Activated CD4-positive, alpha-beta T cell treated with anti-CD3 and anti-CD28 coated beads, Interleukin-2, amount 10 ng/mL, durations not matched to agents 7 days and 5 days (primary cell): ENCODE measurements at regions not wholly inside any gene's neighbourhood (a gene's known extent, or its start where the extent isn't known, plus 50 kb on each side); places are given as distances from the start of the nearest gene placed in this dataset.

Experiments
- CTCF ChIA-PET: fragments of 350-600 bp; sonication (Branson Sonifier 250); formaldehyde crosslinking; loops from one replicate; lab custom pipeline; 2021; ENCODE audit warnings: antibody characterized with exemption; lab: Charles Lee
- POLR2A ChIA-PET: fragments of 350-600 bp; sonication (Branson Sonifier 250); formaldehyde crosslinking; loops from one replicate; lab custom pipeline; 2021; ENCODE audit warnings: antibody characterized with exemption; lab: Charles Lee
- DNase-seq: peaks from one replicate; pipeline ENCODE4 v3.0.0-alpha.2; 2020
- H3K27ac Mint-ChIP-seq: one replicate; pipeline ENCODE4 v1.8.0; 2021; ENCODE audit warnings: mild to moderate bottlenecking, moderate library complexity, mixed read lengths
- H3K27me3 Mint-ChIP-seq: one replicate; pipeline ENCODE4 v1.8.0; 2021; ENCODE audit warnings: mixed read lengths
- H3K36me3 Mint-ChIP-seq: one replicate; pipeline ENCODE4 v1.8.0; 2021; ENCODE audit warnings: low read depth, mixed read lengths
- H3K4me1 Mint-ChIP-seq: one replicate; pipeline ENCODE4 v1.8.0; 2021; ENCODE audit warnings: mixed read lengths
- H3K4me3 Mint-ChIP-seq: one replicate; pipeline ENCODE4 v1.8.0; 2021; ENCODE audit warnings: mild to moderate bottlenecking, moderate library complexity, mixed read lengths
- H3K9me3 Mint-ChIP-seq: one replicate; pipeline ENCODE4 v1.8.0; 2021; ENCODE audit warnings: mixed read lengths

- peaks cover 41% of the 10 kb centered on the region for H3K27me3 Mint-ChIP-seq
- DNase-seq: no peak
- CTCF ChIA-PET: interaction anchor here (0.9 kb wide), 1 partner anchor 9 kb away, joined by 3 read pairs; no protein-coding TSS in a partner anchor
Measured at GRCh38 chr1:212531267-212531666, 77.3 kb upstream of the ATF3 start.

GRCh38 chr1:212531796-212532195, 76.8 kb upstream of the ATF3 start:
- Mint-ChIP-seq H3K27ac (no peak overlapping the region), H3K9me3 (peaks cover 3% of the 10 kb centered on the region), H3K4me1 (no peaks in the 10 kb centered on the region), H3K36me3 (no peaks in the 10 kb centered on the region), H3K27me3 (peaks cover 41% of the 10 kb centered on the region), H3K4me3 (no peak overlapping the region)
- POLR2A ChIA-PET: no interaction called here
- CTCF ChIA-PET: interaction anchor here (0.6 to 0.9 kb wide), 2 partner anchors 9 to 12 kb away, joined by 3 read pairs; no protein-coding TSS in a partner anchor
- no peak for DNase-seq

More at GRCh38 chr1:212531267-212531666, 77.3 kb upstream of the ATF3 start:
- Mint-ChIP-seq H3K36me3 (no peaks in the 10 kb centered on the region), H3K4me3 (no peak overlapping the region), H3K4me1 (no peaks in the 10 kb centered on the region), H3K27ac (no peak overlapping the region), H3K9me3 (peaks cover 3% of the 10 kb centered on the region)
- POLR2A ChIA-PET: no interaction called here

GRCh38 chr1:212532469-212533147, 76.0 kb upstream of the ATF3 start:
- H3K4me3 Mint-ChIP-seq: no peak overlapping the region
- peaks cover 41% of the 10 kb centered on the region for H3K27me3 Mint-ChIP-seq
- ChIA-PET POLR2A (no interaction called here), CTCF (no interaction called here)
- no peak overlapping the region for H3K27ac Mint-ChIP-seq
- H3K4me1 Mint-ChIP-seq: no peaks in the 10 kb centered on the region
- DNase-seq: no peak
- H3K9me3 Mint-ChIP-seq: peaks cover 3% of the 10 kb centered on the region
- H3K36me3 Mint-ChIP-seq: no peaks in the 10 kb centered on the region

- no peaks in the 10 kb centered on the region for H3K36me3 Mint-ChIP-seq
- peaks cover 41% of the 10 kb centered on the region for H3K27me3 Mint-ChIP-seq
- peaks cover 3% of the 10 kb centered on the region for H3K9me3 Mint-ChIP-seq
- ChIA-PET CTCF (no interaction called here), POLR2A (no interaction called here)
- H3K27ac Mint-ChIP-seq: no peak overlapping the region
- H3K4me1 Mint-ChIP-seq: no peaks in the 10 kb centered on the region
- H3K4me3 Mint-ChIP-seq: no peak overlapping the region
- DNase-seq: no peak
Measured at GRCh38 chr1:212533148-212533517, 75.4 kb upstream of the ATF3 start.

- no peak overlapping the region for H3K27ac Mint-ChIP-seq
- no peaks in the 10 kb centered on the region for H3K4me1 Mint-ChIP-seq
- H3K36me3 Mint-ChIP-seq: no peaks in the 10 kb centered on the region
- DNase-seq: no peak
- H3K27me3 Mint-ChIP-seq: peaks cover 27% of the 10 kb centered on the region
- H3K4me3 Mint-ChIP-seq: no peak overlapping the region
- ChIA-PET CTCF (interaction anchor here (1.4 kb wide), 1 partner anchor 17 kb away, joined by 3 read pairs; no protein-coding TSS in a partner anchor), POLR2A (interaction anchor here (0.6 kb wide), 1 partner anchor 712 kb away, joined by 4 read pairs; no protein-coding TSS in a partner anchor)
- peaks cover 3% of the 10 kb centered on the region for H3K9me3 Mint-ChIP-seq
Measured at GRCh38 chr1:212536586-212536985, 72.0 kb upstream of the ATF3 start.

GRCh38 chr1:212537610-212538009, 71.0 kb upstream of the ATF3 start:
- no peaks in the 10 kb centered on the region for H3K4me1 Mint-ChIP-seq
- H3K27me3 Mint-ChIP-seq: peaks cover 23% of the 10 kb centered on the region
- no peak for DNase-seq
- H3K36me3 Mint-ChIP-seq: no peaks in the 10 kb centered on the region
- no peak overlapping the region for H3K27ac Mint-ChIP-seq
- POLR2A ChIA-PET: no interaction called here
- no peak overlapping the region for H3K4me3 Mint-ChIP-seq
- CTCF ChIA-PET: interaction anchor here (0.6 to 1.4 kb wide), 4 partner anchors 18 to 79 kb away, joined by 3 to 5 read pairs (median 4); no protein-coding TSS in a partner anchor
- peaks cover 3% of the 10 kb centered on the region for H3K9me3 Mint-ChIP-seq

GRCh38 chr1:212539737-212540430, 68.7 kb upstream of the ATF3 start:
- no peak overlapping the region for H3K27ac Mint-ChIP-seq
- peaks cover 3% of the 10 kb centered on the region for H3K9me3 Mint-ChIP-seq
- ChIA-PET POLR2A (interaction anchor here (0.7 kb wide), 1 partner anchor 69 kb away, joined by 3 read pairs; the partner anchor contains the start of gene ATF3), CTCF (interaction anchor here (0.9 to 1.2 kb wide), 3 partner anchors 8 to 24 kb away, joined by 3 to 4 read pairs (median 4); no protein-coding TSS in a partner anchor)
- H3K36me3 Mint-ChIP-seq: no peaks in the 10 kb centered on the region
- no peak for DNase-seq
- H3K4me1 Mint-ChIP-seq: no peaks in the 10 kb centered on the region
- peaks cover 27% of the 10 kb centered on the region for H3K27me3 Mint-ChIP-seq
- H3K4me3 Mint-ChIP-seq: no peak overlapping the region

- Mint-ChIP-seq H3K4me3 (no peak overlapping the region), H3K9me3 (no peaks in the 10 kb centered on the region), H3K36me3 (no peaks in the 10 kb centered on the region), H3K4me1 (no peaks in the 10 kb centered on the region), H3K27ac (no peak overlapping the region), H3K27me3 (peaks cover 28% of the 10 kb centered on the region)
- ChIA-PET CTCF (no interaction called here), POLR2A (no interaction called here)
- no peak for DNase-seq
Measured at GRCh38 chr1:212542761-212543187, 65.8 kb upstream of the ATF3 start.

- Mint-ChIP-seq H3K27ac (no peak overlapping the region), H3K4me1 (no peaks in the 10 kb centered on the region), H3K4me3 (no peak overlapping the region), H3K27me3 (peaks cover 31% of the 10 kb centered on the region), H3K36me3 (no peaks in the 10 kb centered on the region), H3K9me3 (no peaks in the 10 kb centered on the region)
- DNase-seq: no peak
- POLR2A ChIA-PET: no interaction called here
- CTCF ChIA-PET: interaction anchor here (0.7 to 1.2 kb wide), 3 partner anchors 10 to 52 kb away, joined by 3 to 4 read pairs (median 3); no protein-coding TSS in a partner anchor
Measured at GRCh38 chr1:212544110-212544509, 64.5 kb upstream of the ATF3 start.

- DNase-seq: no peak
- no peaks in the 10 kb centered on the region for H3K4me1 Mint-ChIP-seq
- no peaks in the 10 kb centered on the region for H3K9me3 Mint-ChIP-seq
- peaks cover 37% of the 10 kb centered on the region for H3K27me3 Mint-ChIP-seq
- H3K36me3 Mint-ChIP-seq: no peaks in the 10 kb centered on the region
- no peak overlapping the region for H3K27ac Mint-ChIP-seq
- CTCF ChIA-PET: interaction anchor here (1.0 to 1.3 kb wide), 3 partner anchors 9 to 90 kb away, joined by 3 to 4 read pairs (median 4); no protein-coding TSS in a partner anchor
- POLR2A ChIA-PET: no interaction called here
- H3K4me3 Mint-ChIP-seq: no peak overlapping the region
Measured at GRCh38 chr1:212545941-212546635, 62.5 kb upstream of the ATF3 start.

GRCh38 chr1:212549503-212550017, 59.0 kb upstream of the ATF3 start:
- DNase-seq: no peak
- H3K27ac Mint-ChIP-seq: no peak overlapping the region
- no peaks in the 10 kb centered on the region for H3K36me3 Mint-ChIP-seq
- no peaks in the 10 kb centered on the region for H3K9me3 Mint-ChIP-seq
- ChIA-PET CTCF (no interaction called here), POLR2A (no interaction called here)
- H3K27me3 Mint-ChIP-seq: peaks cover 44% of the 10 kb centered on the region
- H3K4me1 Mint-ChIP-seq: no peaks in the 10 kb centered on the region
- H3K4me3 Mint-ChIP-seq: no peak overlapping the region

GRCh38 chr1:212551929-212552328, 56.6 kb upstream of the ATF3 start:
- DNase-seq: no peak
- Mint-ChIP-seq H3K4me1 (no peaks in the 10 kb centered on the region), H3K27me3 (peaks cover 44% of the 10 kb centered on the region), H3K9me3 (no peaks in the 10 kb centered on the region), H3K36me3 (no peaks in the 10 kb centered on the region), H3K4me3 (no peak overlapping the region), H3K27ac (no peak overlapping the region)
- CTCF ChIA-PET: no interaction called here
- POLR2A ChIA-PET: no interaction called here
